Neural crest cell (in vitro differentiated cells): ENCODE measurements at regions not wholly inside any gene's neighbourhood (a gene's known extent, or its start where the extent isn't known, plus 50 kb on each side); places are given as distances from the start of the nearest gene placed in this dataset.
"Not testable (repeated sequence)": the region's sequence is repeated elsewhere in the genome, so short reads cannot be mapped to it uniquely, and the experiment has no call there.

Experiments used
- DNase-seq: peaks from one replicate; pipeline ENCODE4 v3.0.0; 2021; ENCODE audit warnings: low read depth, mixed read lengths, low spot score
- H3K27ac Mint-ChIP-seq: one replicate; pipeline ENCODE4 v1.8.0; 2021; ENCODE audit warnings: mild to moderate bottlenecking, mixed read lengths; ENCODE audit not compliant: unreplicated experiment
- H3K27me3 Mint-ChIP-seq: 2 replicates; pipeline ENCODE4 v1.8.0; 2021; ENCODE audit warnings: low read depth, mild to moderate bottlenecking, mixed read lengths
- H3K36me3 Mint-ChIP-seq: 2 replicates; pipeline ENCODE4 v1.8.0; 2021; ENCODE audit warnings: low read depth, mild to moderate bottlenecking, mixed read lengths
- H3K4me1 Mint-ChIP-seq: 2 replicates; pipeline ENCODE4 v1.8.0; 2021; ENCODE audit warnings: mixed read lengths
- H3K4me3 Mint-ChIP-seq: one replicate; pipeline ENCODE4 v1.8.0; 2021; ENCODE audit warnings: mild to moderate bottlenecking, mixed read lengths
- H3K9me3 Mint-ChIP-seq: 2 replicates; pipeline ENCODE4 v1.8.0; 2021; ENCODE audit warnings: mixed read lengths
- CTCF ChIP-seq: fragments of 200-600 bp; sonication (generic); conservative IDR thresholded peaks from 2 replicates; pipeline ENCODE4 v1.5.0; 2021; ENCODE audit warnings: antibody characterized with exemption, mild to moderate bottlenecking

GRCh38 chr3:124147946-124148345 is 156.0 kb upstream of the ROPN1 start:
- TF ChIP-seq CTCF: no peak
- peak overlapping the region; percentile 2 for H3K27ac Mint-ChIP-seq
- no peaks in the 10 kb centered on the region for H3K36me3 Mint-ChIP-seq
- no peak for DNase-seq
- no peaks in the 10 kb centered on the region for H3K27me3 Mint-ChIP-seq
- H3K4me3 Mint-ChIP-seq: no peak overlapping the region
- H3K4me1 Mint-ChIP-seq: no peaks in the 10 kb centered on the region
- H3K9me3 Mint-ChIP-seq: no peaks in the 10 kb centered on the region

- TF ChIP-seq CTCF: no peak
- no peaks in the 10 kb centered on the region for H3K4me1 Mint-ChIP-seq
These were observed 157.2 kb upstream of the ROPN1 start for GRCh38 chr3:124149081-124149480.

GRCh38 chr3:124149771-124150170 is 157.8 kb upstream of the ROPN1 start:
- H3K4me1 Mint-ChIP-seq: no peaks in the 10 kb centered on the region
- no peak overlapping the region for H3K4me3 Mint-ChIP-seq
- H3K27ac Mint-ChIP-seq: no peak overlapping the region
- H3K9me3 Mint-ChIP-seq: no peaks in the 10 kb centered on the region
- DNase-seq: no peak
- no peak for TF ChIP-seq CTCF
- H3K36me3 Mint-ChIP-seq: peaks cover 2% of the 10 kb centered on the region
- H3K27me3 Mint-ChIP-seq: no peaks in the 10 kb centered on the region

More at GRCh38 chr3:124149081-124149480, 157.2 kb upstream of the ROPN1 start:
- H3K27me3 Mint-ChIP-seq: no peaks in the 10 kb centered on the region
- DNase-seq: no peak
- peaks cover 2% of the 10 kb centered on the region for H3K36me3 Mint-ChIP-seq
- no peak overlapping the region for H3K27ac Mint-ChIP-seq
- no peaks in the 10 kb centered on the region for H3K9me3 Mint-ChIP-seq
- no peak overlapping the region for H3K4me3 Mint-ChIP-seq

GRCh38 chr3:124152891-124153290 is 161.0 kb upstream of the ROPN1 start:
- not testable (repeated sequence) for H3K27ac Mint-ChIP-seq, H3K9me3 Mint-ChIP-seq, DNase-seq, H3K4me1 Mint-ChIP-seq, H3K4me3 Mint-ChIP-seq, H3K27me3 Mint-ChIP-seq, H3K36me3 Mint-ChIP-seq

- Mint-ChIP-seq H3K27ac (no peak overlapping the region), H3K4me3 (no peak overlapping the region), H3K36me3 (peaks cover 5% of the 10 kb centered on the region), H3K27me3 (no peaks in the 10 kb centered on the region), H3K9me3 (peaks cover 3% of the 10 kb centered on the region), H3K4me1 (no peaks in the 10 kb centered on the region)
- no peak for TF ChIP-seq CTCF
- no peak for DNase-seq
These were observed 165.2 kb upstream of the ROPN1 start for GRCh38 chr3:124156866-124157712.

- Mint-ChIP-seq H3K4me1 (no peaks in the 10 kb centered on the region), H3K9me3 (peaks cover 3% of the 10 kb centered on the region), H3K27ac (no peak overlapping the region), H3K4me3 (no peak overlapping the region), H3K36me3 (peaks cover 5% of the 10 kb centered on the region), H3K27me3 (no peaks in the 10 kb centered on the region)
- no peak for TF ChIP-seq CTCF
- no peak for DNase-seq
These were observed 165.8 kb upstream of the ROPN1 start for GRCh38 chr3:124157748-124158147.
